ENCODE measurements at regions not wholly inside any gene's neighbourhood (a gene's known extent, or its start where the extent isn't known, plus 50 kb on each side); places are given as distances from the start of the nearest gene placed in this dataset.

- TF ChIP-seq, protein P1, sequence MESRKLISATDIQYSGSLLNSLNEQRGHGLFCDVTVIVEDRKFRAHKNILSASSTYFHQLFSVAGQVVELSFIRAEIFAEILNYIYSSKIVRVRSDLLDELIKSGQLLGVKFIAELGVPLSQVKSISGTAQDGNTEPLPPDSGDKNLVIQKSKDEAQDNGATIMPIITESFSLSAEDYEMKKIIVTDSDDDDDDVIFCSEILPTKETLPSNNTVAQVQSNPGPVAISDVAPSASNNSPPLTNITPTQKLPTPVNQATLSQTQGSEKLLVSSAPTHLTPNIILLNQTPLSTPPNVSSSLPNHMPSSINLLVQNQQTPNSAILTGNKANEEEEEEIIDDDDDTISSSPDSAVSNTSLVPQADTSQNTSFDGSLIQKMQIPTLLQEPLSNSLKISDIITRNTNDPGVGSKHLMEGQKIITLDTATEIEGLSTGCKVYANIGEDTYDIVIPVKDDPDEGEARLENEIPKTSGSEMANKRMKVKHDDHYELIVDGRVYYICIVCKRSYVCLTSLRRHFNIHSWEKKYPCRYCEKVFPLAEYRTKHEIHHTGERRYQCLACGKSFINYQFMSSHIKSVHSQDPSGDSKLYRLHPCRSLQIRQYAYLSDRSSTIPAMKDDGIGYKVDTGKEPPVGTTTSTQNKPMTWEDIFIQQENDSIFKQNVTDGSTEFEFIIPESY (IDR thresholded peaks at IDR 0.05; ENCODE audit: extremely low read depth, insufficient replicate concordance, low read length): no peak
- no peak for TF ChIP-seq CTCF (IDR thresholded peaks at IDR 0.05 in 2 of 3, conservative IDR thresholded peaks at IDR 0.05 in 1 of 3; ENCODE audit: borderline replicate concordance in 1 of 3, insufficient read depth in 1 of 3, low read depth in 2 of 3, low read length in 2 of 3)
Observed at GRCh38 chr2:4029081-4029480, 325.7 kb downstream of the DCDC2C start (continued).

DNA sequence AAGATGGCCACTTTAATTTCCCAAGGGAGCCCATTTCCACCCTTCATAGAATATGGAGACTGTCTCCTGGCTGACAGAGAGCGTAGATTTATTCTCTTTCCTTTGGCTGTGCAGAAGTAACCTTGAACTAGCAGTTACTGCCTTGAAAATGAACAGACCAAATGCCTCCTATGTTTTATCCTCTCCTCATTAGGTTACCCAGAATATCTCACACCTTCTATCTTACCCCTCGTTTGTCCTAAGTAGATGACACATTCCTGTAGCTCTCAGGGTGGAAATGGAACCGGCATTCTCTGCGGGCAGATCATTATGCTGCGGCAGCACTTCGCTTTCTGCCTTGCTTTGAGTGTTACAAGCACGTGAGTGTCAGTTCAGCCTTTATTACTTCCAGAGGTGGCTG lies 336.5 kb downstream of the DCDC2C start:
- Histone ChIP-seq H3K27ac (ENCODE audit: low read depth, low read length) (no peak overlapping the region), H3K9ac (ENCODE audit: low read length) (no peak overlapping the region), H3K4me2 (ENCODE audit: low read length) (no peak overlapping the region), H3K79me2 (ENCODE audit: insufficient read depth, low read length) (no peaks in the 10 kb centered on the region), H3K27me3 (ENCODE audit: insufficient read depth, low read length) (no peaks in the 10 kb centered on the region), H2AFZ (ENCODE audit: low read depth, low read length, poor library complexity, severe bottlenecking) (no peak overlapping the region), H3K36me3 (ENCODE audit: control insufficient read depth in 1 of 2, insufficient read depth in 2 of 2, low read length in 2 of 2) (no peaks in the 10 kb centered on the region), H3K4me1 (ENCODE audit: control insufficient read depth in 1 of 2, insufficient read depth in 2 of 2, low read length in 2 of 2) (no peaks in the 10 kb centered on the region), H3K9me2 (ENCODE audit: insufficient read depth) (no peaks in the 10 kb centered on the region), H4K20me1 (ENCODE audit: insufficient read depth) (no peaks in the 10 kb centered on the region; the same call in 1 of the 2 replicates), H3K4me3 (replicated peaks in 1 of 2; ENCODE audit: low read depth in 1 of 2, low read length in 2 of 2) (no peak overlapping the region), H3K9me3 (ENCODE audit: control insufficient read depth in 1 of 2, insufficient read depth in 1 of 2, low read depth in 1 of 2, low read length in 2 of 2) (peaks cover 0 to 3% of the 10 kb centered on the region in 2 experiments; a peak in 2 of 4 replicates)
- ChIA-PET POLR2A (no interaction called here), RAD21 (ENCODE audit: low non-redundant PET in 1 of 2, low total read pairs in 2 of 2, uncharacterized antibody in 2 of 2, unreplicated experiment in 2 of 2) (no interaction called here), CTCF (no interaction called here)
- TF ChIP-seq, protein P1 (IDR thresholded peaks at IDR 0.05; ENCODE audit: extremely low read depth, insufficient replicate concordance, low read length): no peak
- no peak for TF ChIP-seq POLR2A (IDR thresholded peaks at IDR 0.05; ENCODE audit: borderline replicate concordance, extremely low read depth, insufficient read depth, insufficient read length)
- no peak for TF ChIP-seq SP1 (IDR thresholded peaks at IDR 0.05; ENCODE audit: low read depth)
- TF ChIP-seq MAX (IDR thresholded peaks at IDR 0.05): no peak
- no peak for TF ChIP-seq EZH2 (IDR thresholded peaks at IDR 0.05)
- no peak for TF ChIP-seq EZH2phosphoT487 (IDR thresholded peaks at IDR 0.05; ENCODE audit: borderline replicate concordance)
- TF ChIP-seq ZNF274 (IDR thresholded peaks at IDR 0.05; ENCODE audit: low read depth, low read length): no peak
- TF ChIP-seq, protein P2, sequence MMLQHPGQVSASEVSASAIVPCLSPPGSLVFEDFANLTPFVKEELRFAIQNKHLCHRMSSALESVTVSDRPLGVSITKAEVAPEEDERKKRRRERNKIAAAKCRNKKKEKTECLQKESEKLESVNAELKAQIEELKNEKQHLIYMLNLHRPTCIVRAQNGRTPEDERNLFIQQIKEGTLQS (IDR thresholded peaks at IDR 0.05): no peak
- TF ChIP-seq, protein P3, sequence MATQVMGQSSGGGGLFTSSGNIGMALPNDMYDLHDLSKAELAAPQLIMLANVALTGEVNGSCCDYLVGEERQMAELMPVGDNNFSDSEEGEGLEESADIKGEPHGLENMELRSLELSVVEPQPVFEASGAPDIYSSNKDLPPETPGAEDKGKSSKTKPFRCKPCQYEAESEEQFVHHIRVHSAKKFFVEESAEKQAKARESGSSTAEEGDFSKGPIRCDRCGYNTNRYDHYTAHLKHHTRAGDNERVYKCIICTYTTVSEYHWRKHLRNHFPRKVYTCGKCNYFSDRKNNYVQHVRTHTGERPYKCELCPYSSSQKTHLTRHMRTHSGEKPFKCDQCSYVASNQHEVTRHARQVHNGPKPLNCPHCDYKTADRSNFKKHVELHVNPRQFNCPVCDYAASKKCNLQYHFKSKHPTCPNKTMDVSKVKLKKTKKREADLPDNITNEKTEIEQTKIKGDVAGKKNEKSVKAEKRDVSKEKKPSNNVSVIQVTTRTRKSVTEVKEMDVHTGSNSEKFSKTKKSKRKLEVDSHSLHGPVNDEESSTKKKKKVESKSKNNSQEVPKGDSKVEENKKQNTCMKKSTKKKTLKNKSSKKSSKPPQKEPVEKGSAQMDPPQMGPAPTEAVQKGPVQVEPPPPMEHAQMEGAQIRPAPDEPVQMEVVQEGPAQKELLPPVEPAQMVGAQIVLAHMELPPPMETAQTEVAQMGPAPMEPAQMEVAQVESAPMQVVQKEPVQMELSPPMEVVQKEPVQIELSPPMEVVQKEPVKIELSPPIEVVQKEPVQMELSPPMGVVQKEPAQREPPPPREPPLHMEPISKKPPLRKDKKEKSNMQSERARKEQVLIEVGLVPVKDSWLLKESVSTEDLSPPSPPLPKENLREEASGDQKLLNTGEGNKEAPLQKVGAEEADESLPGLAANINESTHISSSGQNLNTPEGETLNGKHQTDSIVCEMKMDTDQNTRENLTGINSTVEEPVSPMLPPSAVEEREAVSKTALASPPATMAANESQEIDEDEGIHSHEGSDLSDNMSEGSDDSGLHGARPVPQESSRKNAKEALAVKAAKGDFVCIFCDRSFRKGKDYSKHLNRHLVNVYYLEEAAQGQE (IDR thresholded peaks at IDR 0.05; ENCODE audit: low read depth): no peak
- no peak for TF ChIP-seq EGR1 (IDR thresholded peaks at IDR 0.05; ENCODE audit: low read depth)
- no TSS peak for BruUV-seq (replicated peaks)
- DNase-seq (ENCODE audit: low read depth, low spot score): no peak
- no peak for ATAC-seq
- intact Hi-C loops (cut with micrococcal nuclease): no loop called here
